GM21390 (cell line): ENCODE measurements at regions not wholly inside any gene's neighbourhood (a gene's known extent, or its start where the extent isn't known, plus 50 kb on each side); places are given as distances from the start of the nearest gene placed in this dataset.
A peak's percentile ranks its signal among the peaks of the same experiment; 100 is the strongest.
"Not testable (repeated sequence)": the region's sequence is repeated elsewhere in the genome, so short reads cannot be mapped to it uniquely, and the experiment has no call there.

Experiments
- ATAC-seq: cut with Tn5 transposase; IDR thresholded peaks from one replicate; pipeline ENCODE4 v1.9.1; 2021; ENCODE audit not compliant: unreplicated experiment

DNA sequence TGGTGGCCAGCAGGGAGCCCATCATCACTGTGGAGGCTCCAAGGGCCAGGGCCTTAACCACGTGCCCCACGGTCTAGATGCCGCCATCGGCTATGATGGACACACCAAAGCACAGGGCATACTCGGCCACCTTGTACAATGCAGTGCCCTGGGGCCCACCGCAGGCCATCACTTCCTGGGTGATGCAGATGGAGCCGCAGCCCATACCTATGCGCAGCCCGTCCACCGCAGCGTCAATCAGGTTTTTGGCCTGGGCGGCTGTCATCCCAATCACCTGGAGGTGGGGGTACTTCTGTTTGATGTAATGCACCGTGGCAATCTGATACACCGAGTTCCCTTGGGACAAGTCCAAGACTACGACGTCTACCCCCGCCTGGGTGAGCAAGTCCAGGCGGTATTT is 153.3 kb upstream of the ZSWIM2 start:
- no peak for ATAC-seq

DNA sequence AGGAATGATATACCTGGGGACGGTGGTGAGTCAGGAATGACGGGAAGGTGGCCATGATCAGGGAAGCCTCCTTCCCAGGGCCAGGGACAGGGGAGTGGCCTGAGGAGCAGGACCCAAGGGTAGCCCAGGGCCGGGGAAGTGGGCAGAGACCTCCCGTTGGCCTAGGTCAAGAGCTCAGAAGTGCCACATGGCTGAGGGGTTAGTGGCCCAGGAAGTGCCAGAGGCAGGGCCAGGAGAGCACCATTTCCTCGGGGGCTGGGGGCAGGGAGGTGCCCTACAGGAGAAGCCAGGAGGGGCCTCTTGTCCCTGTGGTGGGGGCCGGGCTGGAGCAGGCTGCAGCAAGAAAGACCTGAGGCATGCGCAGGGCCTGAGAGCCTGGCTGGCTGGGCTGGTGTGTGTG is 152.3 kb upstream of the ZSWIM2 start:
- no peak for ATAC-seq

DNA sequence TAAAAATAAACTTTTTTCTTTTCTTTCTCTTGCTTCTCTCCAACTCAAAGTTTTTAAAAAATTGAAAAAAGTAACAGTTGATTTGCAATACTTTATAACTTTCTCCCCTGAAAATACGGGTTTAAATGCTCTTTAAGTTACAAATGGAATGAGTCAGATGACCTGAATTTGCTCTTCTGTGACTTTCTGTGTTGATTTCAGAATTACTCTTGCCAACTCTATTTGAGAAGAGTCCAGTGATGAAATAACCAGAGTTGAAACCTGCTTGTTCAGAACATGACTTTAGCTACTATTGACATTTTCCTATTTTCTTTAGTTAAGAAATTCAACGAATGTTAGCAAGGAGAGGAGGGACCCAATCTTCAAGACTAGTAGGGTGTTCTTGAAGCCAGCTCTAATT is 146.1 kb upstream of the ZSWIM2 start:
- ATAC-seq = no peak

DNA sequence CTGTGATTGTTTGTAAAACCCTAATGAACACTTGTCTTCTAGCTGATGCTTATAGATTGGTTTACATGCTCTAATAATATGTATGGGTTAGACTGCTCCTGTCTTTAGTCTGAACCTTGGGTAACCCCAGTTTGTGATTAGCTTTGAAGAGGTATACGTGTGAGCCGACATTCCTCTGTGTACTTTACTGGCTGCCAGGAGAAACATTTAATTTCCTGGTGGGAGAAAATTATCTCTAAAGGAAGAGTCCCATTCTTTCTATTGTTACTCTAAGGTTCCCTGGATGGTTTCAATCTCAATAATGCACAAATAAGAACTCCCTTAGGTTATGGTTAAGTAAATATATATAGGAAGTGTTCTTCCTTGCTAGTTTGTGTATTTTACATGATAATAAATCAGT is 143.6 kb upstream of the ZSWIM2 start:
- no peak for ATAC-seq

DNA sequence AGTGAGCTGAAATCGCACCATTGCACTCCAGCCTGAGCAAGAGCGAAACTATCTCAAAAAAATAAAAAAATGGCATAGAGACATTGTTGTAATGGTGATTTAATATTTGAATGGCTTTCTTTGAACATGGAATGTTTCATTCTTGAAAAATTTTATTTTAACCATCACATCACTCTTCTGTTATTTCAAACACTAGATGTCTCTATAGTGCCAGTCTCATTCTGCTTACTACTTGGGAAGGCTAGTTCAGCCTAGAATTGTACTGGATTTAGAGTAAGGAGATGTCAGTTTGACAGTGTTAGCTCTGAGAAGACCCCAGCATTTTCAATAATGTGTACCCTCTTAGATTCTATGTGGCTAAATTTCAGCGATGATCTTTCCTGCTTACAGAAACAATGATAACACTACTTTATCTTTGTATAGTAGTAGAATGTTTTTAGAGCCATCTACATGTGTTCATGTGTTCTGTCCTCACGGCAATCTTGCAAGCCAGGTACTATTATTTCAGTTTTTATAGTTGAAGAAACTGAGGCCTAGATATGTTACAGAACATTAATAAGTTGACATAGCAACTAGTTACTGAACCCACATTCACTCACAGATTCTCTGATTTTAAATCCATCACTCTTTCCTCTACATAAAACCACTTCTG is 142.9 kb upstream of the ZSWIM2 start:
- no peak for ATAC-seq

DNA sequence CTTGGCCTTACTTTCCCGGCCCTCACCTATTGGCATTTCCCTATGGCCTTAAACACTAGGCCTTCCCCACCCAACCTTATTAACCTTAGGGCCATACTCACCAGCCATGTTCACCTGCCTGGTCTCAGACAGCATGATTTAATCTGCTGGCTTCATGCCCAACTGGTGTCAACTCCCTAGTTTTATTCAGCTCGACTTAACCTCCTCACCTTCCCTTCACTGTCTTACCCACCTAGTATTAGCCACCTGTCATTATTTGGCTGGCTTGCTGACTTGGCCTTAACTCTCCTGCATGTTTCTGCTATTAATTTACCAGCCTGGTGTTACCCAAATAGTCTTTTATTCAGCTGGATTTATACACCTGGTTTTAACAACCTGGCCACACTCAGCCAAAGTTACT is 136.0 kb upstream of the ZSWIM2 start:
- no peak for ATAC-seq

DNA sequence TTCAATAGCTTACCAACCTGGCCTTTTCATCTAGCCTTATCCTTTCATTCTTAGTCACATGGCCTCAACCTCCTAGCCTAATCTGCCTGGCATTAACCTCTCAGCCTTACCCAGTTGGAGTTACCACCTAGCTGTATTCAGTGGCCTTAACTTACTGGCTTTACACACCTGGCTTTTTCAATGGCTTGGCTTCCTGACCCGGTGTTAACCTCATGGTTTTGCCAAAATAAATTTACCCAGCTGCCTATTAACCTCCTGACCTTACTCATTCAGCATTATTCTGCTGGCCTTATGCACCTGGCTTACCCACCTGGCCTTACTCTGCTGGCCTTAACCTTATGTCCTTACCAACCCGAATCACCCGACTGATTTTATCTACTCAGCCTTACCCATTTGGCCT is 135.5 kb upstream of the ZSWIM2 start:
- no peak for ATAC-seq

DNA sequence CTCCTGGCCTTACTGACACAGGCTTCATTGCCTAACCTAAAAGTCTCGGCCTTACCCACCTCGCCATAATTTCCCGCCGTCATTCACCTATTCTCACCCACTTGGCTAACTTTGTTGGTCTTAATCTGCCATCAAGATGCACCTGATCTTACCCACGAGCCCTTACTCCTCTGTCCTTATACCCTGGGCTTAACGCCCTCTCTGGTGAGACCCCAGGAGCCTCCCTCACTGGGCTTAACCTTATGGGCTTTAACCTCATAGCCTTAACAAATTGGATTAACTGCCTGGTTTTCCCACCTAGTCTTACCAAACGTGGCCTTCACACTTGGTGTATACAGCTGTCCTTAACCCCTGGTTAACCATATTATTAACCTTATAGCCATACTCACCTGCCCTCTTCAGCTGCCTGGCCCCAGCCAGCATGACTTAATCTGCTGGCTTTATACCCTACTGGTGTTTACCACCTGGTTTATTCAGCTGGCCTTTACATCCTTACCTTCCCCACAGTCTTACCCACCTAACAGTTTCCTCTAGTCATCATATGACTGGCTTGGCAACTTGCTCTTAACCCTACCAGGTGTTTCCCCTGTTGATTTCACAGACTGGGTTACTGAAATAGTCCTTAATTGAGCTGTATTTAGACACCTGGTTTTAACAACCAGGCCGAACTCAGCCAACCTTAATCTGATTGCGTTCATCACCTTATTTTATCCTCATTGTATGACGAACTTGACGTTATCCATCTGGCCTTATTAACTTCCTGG is 132.0 kb upstream of the ZSWIM2 start:
- ATAC-seq = no peak

DNA sequence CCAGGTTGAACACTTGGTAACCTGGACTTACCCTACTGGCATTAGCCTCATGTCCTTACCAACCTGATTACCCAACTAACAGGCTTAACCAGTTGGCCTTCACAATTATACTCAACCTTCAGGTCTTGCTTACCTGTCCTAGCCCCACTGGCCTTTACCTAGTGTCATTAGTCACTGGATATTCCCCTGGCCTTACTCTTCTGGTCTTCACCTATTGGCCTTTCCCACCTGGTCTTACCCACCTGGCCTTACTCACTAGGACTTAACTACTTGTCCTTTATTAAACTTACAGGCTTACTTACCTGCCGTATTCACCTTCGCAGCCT is 131.1 kb upstream of the ZSWIM2 start:
- no peak for ATAC-seq

DNA sequence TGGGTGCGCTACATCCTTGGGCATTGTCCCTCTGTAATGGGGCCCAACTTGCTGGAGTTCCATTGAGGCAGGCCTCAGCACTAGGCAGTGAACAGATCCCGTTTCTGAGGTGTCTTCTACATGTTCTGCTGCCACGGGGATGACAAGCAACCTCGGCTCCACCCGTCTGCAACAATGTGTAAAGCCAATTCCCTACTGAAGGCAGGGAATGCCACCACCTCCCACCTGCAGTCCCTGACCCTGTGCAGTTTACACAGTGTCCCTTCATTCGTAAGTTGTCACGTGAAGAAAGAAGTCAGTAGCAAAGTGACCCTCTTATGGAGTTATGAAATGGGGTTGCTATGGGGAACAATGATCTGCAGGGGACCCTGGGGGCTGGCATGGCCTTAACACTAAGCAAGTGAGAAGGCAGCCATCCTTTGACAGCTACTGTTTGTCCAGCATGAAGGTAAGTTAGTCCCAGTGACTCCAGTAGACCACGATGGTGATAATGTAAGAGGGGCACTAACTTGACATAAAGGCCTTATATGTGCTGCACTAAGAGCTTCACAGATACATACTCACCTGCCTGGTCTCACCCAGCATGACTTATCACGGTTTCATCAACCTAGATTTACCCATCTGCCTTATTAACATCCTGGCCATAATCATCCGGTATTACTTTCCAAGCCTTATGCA is 130.6 kb upstream of the ZSWIM2 start:
- ATAC-seq = no peak

DNA sequence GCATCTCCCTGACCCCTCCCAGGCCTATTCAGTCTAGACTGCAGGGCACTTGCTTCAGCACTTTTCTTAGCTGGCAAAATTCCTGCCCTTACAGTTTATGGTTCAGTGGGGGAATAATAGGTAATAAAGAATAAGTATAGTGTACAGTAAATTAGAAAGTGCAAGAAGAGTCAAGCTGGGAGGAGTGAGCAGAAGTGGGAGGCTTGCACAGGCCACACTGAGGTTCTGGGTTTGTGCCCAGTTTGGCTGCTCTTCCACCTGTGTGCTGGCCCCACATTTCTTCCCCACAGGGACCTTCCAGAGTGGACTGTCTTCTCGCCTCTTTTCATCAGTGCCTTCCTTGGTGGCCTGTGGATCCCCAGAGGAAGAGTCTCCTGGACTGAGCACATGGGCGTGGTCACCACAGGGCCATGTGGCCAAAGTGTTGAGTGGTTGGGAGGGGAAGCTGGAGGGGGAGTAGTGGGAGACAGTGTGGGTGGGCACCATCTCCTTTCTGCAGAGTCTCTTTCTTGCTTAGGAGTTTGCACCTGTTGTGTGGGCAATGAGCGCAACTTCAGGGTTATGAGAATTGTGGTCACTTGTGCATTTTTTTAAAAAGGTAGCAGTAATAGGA is 128.6 kb upstream of the ZSWIM2 start:
- no peak for ATAC-seq

DNA sequence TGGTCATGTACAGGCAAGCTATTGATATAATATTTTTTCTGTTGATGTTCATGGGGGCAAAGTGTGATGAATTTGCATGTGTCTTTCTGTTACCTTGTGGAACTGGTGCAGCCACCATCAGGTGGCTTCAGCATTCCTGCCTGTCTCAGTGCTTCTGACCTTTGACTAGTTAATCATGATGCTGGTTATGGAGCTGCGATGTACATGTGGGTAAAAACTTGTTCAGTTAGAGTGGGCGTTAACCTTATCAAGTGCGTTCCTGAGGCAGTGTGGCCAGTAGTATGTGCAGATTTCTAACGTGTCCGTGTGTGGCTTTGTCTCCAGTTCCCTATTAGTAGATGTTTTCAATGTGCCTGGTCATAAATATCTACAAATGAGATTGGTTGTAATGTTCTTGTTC is 127.4 kb upstream of the ZSWIM2 start:
- ATAC-seq = no peak

DNA sequence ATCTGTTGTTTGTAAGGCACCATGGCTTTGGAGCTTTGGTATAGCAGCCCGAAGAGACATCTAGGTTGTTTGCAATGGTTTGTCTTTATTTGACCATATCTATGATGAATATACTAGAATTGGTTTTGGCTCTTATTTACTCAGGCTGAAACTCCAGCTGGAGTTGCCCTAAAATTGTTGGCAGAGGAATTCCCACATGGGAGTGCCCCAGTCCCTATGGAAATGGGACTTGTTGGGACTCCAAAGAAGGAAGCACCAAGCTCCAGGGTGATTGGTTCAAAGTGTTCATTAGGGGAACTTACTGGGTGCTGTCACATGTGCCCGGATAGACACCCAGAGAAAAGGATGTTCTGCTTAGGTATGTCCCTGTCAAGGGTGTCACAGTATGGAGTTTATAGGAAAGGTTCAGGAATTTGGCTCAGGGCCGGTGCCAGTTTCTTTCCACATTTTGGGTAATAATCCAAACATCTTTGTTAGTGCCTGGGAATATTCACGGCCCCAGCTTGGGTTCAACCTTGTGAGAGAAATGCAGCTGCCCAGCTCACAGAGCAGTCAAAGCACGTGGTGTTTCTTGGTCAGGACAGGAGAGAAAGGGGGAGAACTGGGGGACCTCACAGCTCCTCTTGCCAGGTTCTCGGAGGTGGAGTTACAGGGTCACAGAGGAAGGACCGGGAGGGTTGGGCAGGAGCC is 123.5 kb upstream of the ZSWIM2 start:
- no peak for ATAC-seq

DNA sequence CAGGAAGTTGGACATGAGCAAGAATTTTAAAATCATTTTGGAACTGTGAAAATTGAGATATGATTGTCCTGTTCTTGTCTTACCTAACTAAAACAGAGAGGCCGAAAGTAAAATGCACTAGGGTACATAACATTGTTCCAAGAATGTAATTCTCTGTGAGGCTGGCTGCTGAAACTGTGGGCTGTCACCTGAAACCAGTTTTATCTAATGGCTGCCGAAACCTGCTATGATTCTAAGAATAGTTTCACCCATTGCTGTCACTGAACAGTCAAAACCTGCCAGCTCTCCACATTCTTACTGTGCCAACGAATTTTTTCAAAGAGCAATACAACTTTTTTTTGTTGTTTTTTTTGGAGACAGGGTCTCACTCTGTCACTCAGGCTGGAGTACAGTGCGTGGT is 119.3 kb upstream of the ZSWIM2 start:
- peak; percentile 94 for ATAC-seq

DNA sequence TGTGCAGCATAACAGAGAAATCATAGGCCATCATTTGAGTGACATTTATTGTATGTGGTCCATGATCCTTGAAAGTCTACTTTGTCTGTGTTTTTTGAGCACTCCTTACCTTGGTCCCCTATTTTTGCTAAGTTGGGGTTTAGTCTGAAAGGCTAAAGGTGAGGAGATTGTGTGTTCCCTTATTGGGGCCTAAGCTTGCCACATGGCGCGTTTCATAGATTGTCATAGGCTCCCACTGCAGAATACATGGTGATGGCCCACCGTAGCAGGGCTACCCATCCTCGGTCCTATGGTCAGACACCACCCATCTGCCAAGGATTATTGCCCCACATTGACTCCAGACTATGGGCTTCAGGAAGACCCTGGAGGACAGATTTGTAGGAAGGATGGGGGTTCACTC is 117.0 kb upstream of the ZSWIM2 start:
- ATAC-seq = no peak

DNA sequence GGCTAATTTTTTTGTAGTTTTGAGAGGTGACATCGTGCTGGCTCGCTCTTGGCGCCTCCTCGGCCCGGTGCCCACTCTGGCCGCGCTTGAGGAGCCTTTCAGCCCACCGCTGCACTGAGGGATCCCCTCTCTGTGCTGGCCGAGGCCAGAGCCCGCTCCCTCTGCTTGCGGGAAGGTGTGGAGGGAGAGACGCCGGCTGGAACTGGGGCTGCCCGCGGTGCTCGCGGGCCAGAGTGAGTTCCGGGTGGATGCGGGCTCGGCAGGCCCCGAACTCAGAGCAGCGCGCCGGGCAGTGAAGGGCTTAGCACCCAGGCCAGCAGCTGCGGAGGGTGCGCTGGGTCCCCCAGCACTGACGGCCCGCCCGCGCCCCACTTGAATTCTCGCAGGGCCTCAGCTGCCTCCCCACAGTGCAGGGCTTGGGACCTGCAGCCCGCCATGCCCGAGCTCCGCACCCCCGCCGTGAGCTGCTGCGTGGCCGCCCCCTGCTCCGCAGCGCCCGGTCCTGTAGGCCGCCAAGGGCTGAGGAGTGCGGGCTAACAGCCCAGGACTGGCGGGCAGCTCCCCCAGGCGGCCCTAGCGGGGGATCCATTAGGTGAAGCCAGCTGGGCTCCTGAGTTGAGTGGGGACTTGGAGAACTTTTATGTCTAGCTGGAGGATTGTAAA is 113.2 kb upstream of the ZSWIM2 start:
- ATAC-seq = no peak

DNA sequence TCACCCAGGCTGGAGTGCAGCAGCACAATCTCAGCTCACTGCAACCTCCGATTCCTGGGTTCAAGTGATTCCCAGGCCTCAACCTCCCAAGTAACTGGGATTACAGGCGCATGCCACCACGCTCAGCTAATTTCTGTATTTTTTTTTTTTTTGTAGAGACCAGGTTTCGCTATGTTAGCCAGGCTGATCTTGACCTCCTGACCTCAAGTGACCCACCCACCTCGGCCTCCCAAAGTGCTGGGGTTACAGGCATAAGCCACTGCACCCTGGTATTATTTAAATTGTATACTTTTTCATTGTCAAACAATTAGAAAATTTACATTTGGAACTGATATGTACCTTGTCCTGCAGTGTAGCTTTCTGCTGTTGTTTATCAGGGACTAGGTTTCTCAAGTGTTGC is 111.3 kb upstream of the ZSWIM2 start:
- not testable (repeated sequence) for ATAC-seq

DNA sequence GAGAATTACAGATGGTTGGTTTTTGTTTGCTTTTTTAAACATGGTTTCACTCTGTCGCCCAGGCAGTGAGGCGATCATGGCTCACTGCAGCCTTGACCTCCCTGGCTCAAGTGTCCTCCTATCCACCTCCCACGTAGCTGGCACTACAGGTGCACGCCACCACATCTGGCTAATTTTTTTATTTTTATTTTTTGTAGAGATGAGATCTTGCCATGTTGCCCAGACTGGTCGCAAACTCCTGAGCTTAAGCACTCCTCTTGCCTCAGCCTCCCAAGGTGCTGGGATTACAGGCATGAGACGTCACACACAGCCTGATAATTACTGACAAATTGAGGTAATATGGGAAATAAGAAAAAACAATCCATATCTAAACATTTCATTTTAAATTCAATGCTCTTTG is 110.5 kb upstream of the ZSWIM2 start:
- no peak for ATAC-seq

DNA sequence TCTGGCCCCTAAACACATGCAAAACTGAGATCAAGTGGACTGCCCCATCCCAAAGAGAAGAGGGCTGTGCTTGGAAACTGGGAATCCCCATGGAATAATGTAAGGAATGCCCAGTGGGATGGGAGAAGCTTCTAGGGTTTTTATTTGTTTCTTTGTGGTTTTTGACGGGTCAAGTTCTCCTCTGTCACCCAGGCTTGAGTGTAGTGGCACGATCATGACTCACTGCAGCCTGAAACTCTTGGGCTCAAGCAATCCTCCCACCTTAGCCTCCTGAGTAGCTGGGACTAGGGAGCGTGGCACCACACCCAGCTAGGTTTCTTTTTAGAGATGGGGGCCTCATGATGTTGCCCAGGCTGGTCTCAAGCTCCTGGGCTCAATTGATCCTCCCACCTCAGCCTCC is 101.7 kb upstream of the ZSWIM2 start:
- ATAC-seq = no peak

DNA sequence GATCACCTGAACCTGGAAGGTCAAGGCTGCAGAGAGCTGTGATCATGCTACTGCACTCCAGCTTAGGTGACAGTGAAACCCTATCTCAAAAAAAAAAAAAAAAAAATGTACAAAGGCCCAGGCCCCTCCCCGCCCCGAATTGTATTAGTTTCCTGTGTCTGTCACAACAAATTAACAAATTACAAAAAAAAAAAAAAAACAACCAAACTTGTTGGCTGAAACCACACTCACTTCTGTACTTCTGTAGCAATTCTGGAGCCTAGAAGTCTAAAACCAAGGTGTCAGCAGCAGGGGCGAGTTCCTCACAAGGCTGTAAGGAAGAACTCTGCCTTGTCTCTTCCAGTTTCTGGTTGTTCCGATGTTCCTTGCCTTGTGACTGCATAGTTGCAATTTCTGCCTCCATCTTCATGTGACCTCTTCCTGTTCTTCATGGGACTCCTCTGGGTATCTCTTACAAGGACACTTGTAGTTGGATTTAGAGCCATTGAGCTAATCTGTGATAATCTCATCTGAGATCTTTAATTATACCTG is 100.8 kb upstream of the ZSWIM2 start:
- ATAC-seq = no peak

DNA sequence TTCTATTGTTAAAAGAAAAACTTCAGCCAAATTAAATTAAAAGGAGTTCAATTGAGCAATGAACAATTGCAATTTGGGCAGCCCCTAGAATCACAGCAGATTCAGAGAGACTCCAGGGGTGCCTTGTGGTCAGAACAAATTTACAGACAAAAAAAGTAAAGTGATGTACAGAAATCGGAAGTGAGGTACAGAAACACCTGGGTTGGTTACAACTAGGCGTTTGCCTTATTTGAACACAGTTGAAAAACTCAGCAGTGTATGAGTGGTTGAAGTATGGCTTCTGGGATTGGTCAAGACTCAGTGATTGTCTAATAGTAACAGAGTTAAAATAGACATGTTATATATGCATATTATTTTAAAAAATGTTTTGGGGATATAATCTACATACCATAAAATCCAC is 98.5 kb upstream of the ZSWIM2 start:
- ATAC-seq = no peak
